Stimulated activated CD8-positive, alpha-beta memory T cell treated with anti-CD3 and anti-CD28 coated beads, Interleukin-7, amount 100 ng/mL, for 1 hour (primary cell): ENCODE measurements at regions not wholly inside any gene's neighbourhood (a gene's known extent, or its start where the extent isn't known, plus 50 kb on each side); places are given as distances from the start of the nearest gene placed in this dataset.
"Not testable (repeated sequence)": the region's sequence is repeated elsewhere in the genome, so short reads cannot be mapped to it uniquely, and the experiment has no call there.

Experiments
- DNase-seq, 2 donors: peaks; one replicate each; pipeline ENCODE4 v3.0.0-alpha.2; 2020; ENCODE audit warnings: low read depth in 2 of 2

DNA sequence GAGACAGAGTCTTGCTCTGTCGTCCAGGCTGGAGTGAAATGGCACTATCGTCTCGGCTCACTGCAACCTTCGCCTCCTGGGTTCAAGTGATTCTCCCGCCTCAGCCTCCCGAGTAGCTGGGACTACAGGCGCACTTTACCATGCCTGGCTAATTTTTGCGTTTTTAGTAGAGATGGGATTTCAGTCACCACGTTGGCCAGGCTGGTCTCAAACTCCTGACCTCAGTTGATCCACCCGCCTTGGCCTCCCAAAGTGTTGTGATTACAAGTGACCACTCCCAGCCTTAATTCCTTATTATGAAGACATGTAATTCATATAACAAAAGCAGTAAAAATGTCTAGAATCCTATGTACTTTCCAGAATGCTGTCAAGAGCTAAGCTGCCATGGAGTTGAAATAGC is 434.5 kb upstream of the ZNG1F start:
- not testable (repeated sequence) for DNase-seq

DNA sequence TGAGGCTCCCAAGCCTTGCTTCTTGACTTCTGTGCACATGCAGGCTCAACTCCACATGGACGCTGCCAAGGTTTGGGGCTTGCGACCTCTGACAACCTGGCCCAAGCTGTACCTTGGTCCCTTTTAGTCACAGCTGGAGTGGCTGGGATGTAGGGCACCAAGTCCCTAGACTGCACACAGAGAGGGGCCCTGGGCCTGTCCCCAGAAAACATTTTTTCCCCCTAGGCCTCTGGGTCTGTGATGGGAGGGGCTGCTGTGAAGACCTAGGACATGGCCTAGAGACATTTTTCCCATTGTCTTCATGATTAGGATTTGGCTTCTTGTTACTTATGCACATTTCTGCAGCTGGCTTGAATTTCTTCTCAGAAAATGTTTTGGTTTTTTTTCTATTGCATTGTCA is 430.1 kb upstream of the ZNG1F start:
- DNase-seq = not testable (repeated sequence)

DNA sequence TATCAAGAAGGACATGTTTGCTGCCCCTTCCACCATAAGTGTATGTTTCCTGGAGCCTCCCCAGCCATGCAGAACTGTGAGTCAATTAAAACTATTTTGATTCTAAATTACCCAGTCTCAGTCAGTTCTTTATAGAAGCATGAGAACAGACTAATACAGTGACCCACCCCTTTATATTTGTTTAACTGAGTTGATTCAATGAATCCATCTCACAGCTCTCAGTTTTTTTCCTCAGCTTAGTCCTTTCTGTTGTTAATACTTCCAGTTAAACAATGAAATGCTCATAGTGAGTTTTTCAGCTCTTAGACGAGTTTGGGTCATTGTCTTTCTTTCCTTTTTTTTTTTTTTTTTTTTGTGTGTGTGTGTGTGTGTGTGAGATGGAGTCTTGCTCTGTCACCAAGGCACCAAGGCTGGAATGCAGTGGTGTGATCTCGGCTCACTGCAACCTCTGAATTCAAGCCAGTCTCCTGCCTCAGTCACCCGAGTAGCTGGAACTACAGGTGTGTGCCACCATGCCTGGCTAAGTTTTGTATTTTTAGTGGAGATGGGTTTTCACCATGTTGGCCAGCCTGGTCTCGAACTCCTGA is 417.9 kb upstream of the ZNG1F start:
- not testable (repeated sequence) for DNase-seq

DNA sequence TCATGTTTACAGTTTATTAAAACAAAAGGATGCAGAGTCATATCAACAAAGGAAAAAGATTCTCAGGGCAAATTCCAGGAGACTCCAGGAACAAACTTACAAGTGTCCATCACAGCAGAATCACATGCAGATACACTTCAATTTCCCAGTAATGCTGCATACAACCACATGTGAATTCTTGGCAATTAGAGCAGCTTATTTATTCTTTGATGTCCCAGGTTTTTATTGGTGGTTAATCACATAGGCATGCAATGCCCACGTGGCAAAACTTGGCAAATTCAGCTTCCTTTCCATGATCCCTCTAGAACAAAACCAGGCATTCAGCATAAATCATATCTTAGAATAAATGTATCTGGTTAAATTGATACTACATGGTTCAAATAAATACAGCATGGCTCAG is 376.5 kb upstream of the ZNG1F start:
- not testable (repeated sequence) for DNase-seq
